Neuronal stem cell (in vitro differentiated cells): ENCODE measurements at regions not wholly inside any gene's neighbourhood (a gene's known extent, or its start where the extent isn't known, plus 50 kb on each side); places are given as distances from the start of the nearest gene placed in this dataset.
"Not testable (repeated sequence)": the region's sequence is repeated elsewhere in the genome, so short reads cannot be mapped to it uniquely, and the experiment has no call there.

Source experiments
- DNase-seq: peaks from one replicate; pipeline ENCODE4 v3.0.0-alpha.2; 2013; ENCODE audit warnings: low spot score
- H2AFZ ChIP-seq: one replicate; pipeline ENCODE4 v1.6.1; 2013; ENCODE audit warnings: mild to moderate bottlenecking, low read length, inconsistent platforms
- H2AK5ac ChIP-seq: 2 replicates; pipeline ENCODE4 v1.6.1; 2013; ENCODE audit warnings: low read depth, mild to moderate bottlenecking, inconsistent platforms, low read length, moderate library complexity, mixed read lengths
- H2BK120ac ChIP-seq: 2 replicates; pipeline ENCODE4 v1.6.1; 2013; ENCODE audit warnings: low read depth, mild to moderate bottlenecking, inconsistent platforms, low read length, moderate library complexity, mixed read lengths
- H2BK12ac ChIP-seq: one replicate; pipeline ENCODE4 v1.6.1; 2013; ENCODE audit warnings: low read length, inconsistent platforms
- H2BK15ac ChIP-seq: 2 replicates; pipeline ENCODE4 v1.6.1; 2013; ENCODE audit warnings: mild to moderate bottlenecking, low read length, inconsistent platforms, mixed read lengths
- H2BK5ac ChIP-seq: one replicate; pipeline ENCODE4 v1.6.1; 2013; ENCODE audit warnings: inconsistent platforms, mild to moderate bottlenecking, low read length, moderate library complexity
- H3K14ac ChIP-seq: one replicate; pipeline ENCODE4 v1.6.1; 2013; ENCODE audit warnings: low read length, inconsistent platforms
- H3K18ac ChIP-seq: 2 replicates; pipeline ENCODE4 v1.6.1; 2013; ENCODE audit warnings: low read length, inconsistent platforms
- H3K23ac ChIP-seq: 2 replicates; pipeline ENCODE4 v1.6.1; 2013; ENCODE audit warnings: low read depth, mild to moderate bottlenecking, mixed read lengths, low read length, inconsistent platforms; ENCODE audit not compliant: poor library complexity
- H3K27ac ChIP-seq: replicated peaks from 3 replicates; pipeline ENCODE4 v1.5.1; 2013; ENCODE audit warnings: low read length, inconsistent platforms
- H3K27me3 ChIP-seq, 3 experiments: 2 replicates each; pipeline ENCODE4 v1.6.1; 2013; ENCODE audit warnings: low read length in 3 of 3, mild to moderate bottlenecking in 2 of 3, inconsistent platforms in 1 of 3, low read depth in 1 of 3, mixed read lengths in 1 of 3, moderate library complexity in 1 of 3; ENCODE audit not compliant: control insufficient read depth in 3 of 3, insufficient read depth in 3 of 3
- H3K36me3 ChIP-seq, 2 donors: replicated peaks in 1 of 2; 2 replicates each; pipeline ENCODE4 v1.6.1; 2013; ENCODE audit warnings: low read length in 2 of 2; ENCODE audit not compliant: control insufficient read depth in 2 of 2, insufficient read depth in 2 of 2
- H3K4ac ChIP-seq: 2 replicates; pipeline ENCODE4 v1.6.1; 2013; ENCODE audit warnings: inconsistent platforms, mild to moderate bottlenecking, low read length, moderate library complexity
- H3K4me1 ChIP-seq, 2 donors: 1 replicate in 1 of 2; 2 replicates in 1 of 2; pipeline ENCODE4 v1.6.1; 2013; ENCODE audit warnings: low read length in 2 of 2, low read depth in 1 of 2; ENCODE audit not compliant: control insufficient read depth in 2 of 2, insufficient read depth in 1 of 2
- H3K4me2 ChIP-seq: one replicate; pipeline ENCODE4 v1.6.1; 2013; ENCODE audit warnings: mild to moderate bottlenecking, low read length, inconsistent platforms; ENCODE audit not compliant: insufficient read depth, poor library complexity, severe bottlenecking
- H3K4me3 ChIP-seq, 2 donors: 2 replicates each; pipeline ENCODE4 v1.5.1; 2013; ENCODE audit warnings: low read length in 2 of 2, mild to moderate bottlenecking in 2 of 2, inconsistent platforms in 1 of 2, moderate library complexity in 1 of 2
- H3K79me1 ChIP-seq: one replicate; pipeline ENCODE4 v1.6.1; 2013; ENCODE audit warnings: low read depth, mild to moderate bottlenecking, inconsistent platforms, low read length, moderate library complexity
- H3K9ac ChIP-seq: one replicate; pipeline ENCODE4 v1.6.1; 2013; ENCODE audit warnings: mild to moderate bottlenecking, low read depth, low read length, inconsistent platforms; ENCODE audit not compliant: poor library complexity
- H3K9me3 ChIP-seq, 2 donors: replicated peaks in 1 of 2; 2 replicates each; pipeline versions ENCODE3 to v1.6.1; 2013; ENCODE audit warnings: low read length in 2 of 2, mild to moderate bottlenecking in 2 of 2, inconsistent platforms in 1 of 2, low read depth in 1 of 2, mixed read lengths in 1 of 2, moderate library complexity in 1 of 2; ENCODE audit not compliant: control insufficient read depth in 2 of 2, insufficient read depth in 1 of 2
- H4K8ac ChIP-seq: one replicate; pipeline ENCODE4 v1.6.1; 2013; ENCODE audit warnings: low read depth, mild to moderate bottlenecking, inconsistent platforms, low read length, moderate library complexity
- H4K91ac ChIP-seq: one replicate; pipeline ENCODE4 v1.6.1; 2013; ENCODE audit warnings: low read length, low read depth, mild to moderate bottlenecking, inconsistent platforms; ENCODE audit not compliant: poor library complexity
- WGBS, 2 donors: extraction: QIAGEN DNeasy Blood & Tissue Kit; methylation state at CpG; one replicate each; pipeline ENCODE4 v1.1.7; 2013; ENCODE audit warnings: missing lambda C conversion rate in 2 of 2, mixed read lengths in 1 of 2; ENCODE audit not compliant: insufficient read length in 2 of 2, insufficient replicate concordance in 1 of 2; ENCODE audit errors: extremely low coverage in 2 of 2; 5-methylcytosine and 5-hydroxymethylcytosine counted together

- Histone ChIP-seq H2BK5ac (no peak overlapping the region), H3K18ac (no peak overlapping the region), H2AFZ (no peak overlapping the region), H3K14ac (no peak overlapping the region), H3K4me3 (peak overlapping the region in 1 of 2 donors; percentile 32), H3K36me3 (no peaks in the 10 kb centered on the region), H4K91ac (no peak overlapping the region), H3K4ac (no peak overlapping the region), H3K4me2 (no peak overlapping the region), H2BK12ac (no peak overlapping the region), H3K4me1 (peaks cover 0 to 4% of the 10 kb centered on the region in 2 donors), H4K8ac (no peak overlapping the region), H3K79me1 (no peaks in the 10 kb centered on the region), H2BK120ac (no peak overlapping the region), H3K23ac (no peak overlapping the region), H3K27ac (no peak overlapping the region), H3K9ac (no peak overlapping the region), H3K9me3 (no peaks in the 10 kb centered on the region), H2AK5ac (no peak overlapping the region), H3K27me3 (peaks cover 0 to 33% (median 0%) of the 10 kb centered on the region in 3 experiments), H2BK15ac (no peak overlapping the region)
- no peak for DNase-seq
- WGBS, 2 donors = no CpG with 5 or more reads among the region's 4 CpGs
Measured at GRCh38 chr18:59079264-59079663, 60.4 kb upstream of the SEC11C start.

- H2BK5ac ChIP-seq, H3K4me3 ChIP-seq, H2BK120ac ChIP-seq, H3K36me3 ChIP-seq, H2BK15ac ChIP-seq, H3K14ac ChIP-seq, H3K23ac ChIP-seq, H3K9ac ChIP-seq, H3K4ac ChIP-seq, H4K91ac ChIP-seq, H2BK12ac ChIP-seq, H3K18ac ChIP-seq, H3K9me3 ChIP-seq, H3K79me1 ChIP-seq, H2AK5ac ChIP-seq, DNase-seq, H2AFZ ChIP-seq, H3K4me1 ChIP-seq, H4K8ac ChIP-seq, H3K4me2 ChIP-seq, H3K27ac ChIP-seq: not testable (repeated sequence)
- WGBS, 2 donors = no CpG with 5 or more reads among the region's 7 CpGs
- H3K27me3 ChIP-seq = peaks cover 0 to 38% (median 0%) of the 10 kb centered on the region in 3 experiments
Measured at GRCh38 chr18:59079687-59080501, 59.8 kb upstream of the SEC11C start.

- peaks cover 0 to 52% (median 0%) of the 10 kb centered on the region in 3 experiments for H3K27me3 ChIP-seq
- no CpG with 5 or more reads among the region's 10 CpGs for WGBS, 2 donors
- H3K18ac ChIP-seq = no peak overlapping the region
Measured at GRCh38 chr18:59083136-59083818, 56.4 kb upstream of the SEC11C start.

GRCh38 chr18:59085126-59085794 lies 54.4 kb upstream of the SEC11C start:
- Histone ChIP-seq H4K8ac (no peak overlapping the region), H3K27ac (no peak overlapping the region), H3K4ac (no peak overlapping the region), H2BK15ac (no peak overlapping the region), H3K4me3 (no peak overlapping the region), H2BK5ac (no peak overlapping the region), H3K14ac (peak overlapping the region; percentile 33), H2AFZ (no peak overlapping the region), H3K9me3 (no peaks in the 10 kb centered on the region), H2BK12ac (no peak overlapping the region), H3K27me3 (peaks cover 0 to 46% (median 0%) of the 10 kb centered on the region in 3 experiments), H3K9ac (no peak overlapping the region), H3K4me1 (peaks cover 0 to 1% of the 10 kb centered on the region in 2 donors), H3K36me3 (no peaks in the 10 kb centered on the region), H3K23ac (no peak overlapping the region), H2BK120ac (no peak overlapping the region), H3K79me1 (no peaks in the 10 kb centered on the region), H3K18ac (no peak overlapping the region), H4K91ac (no peak overlapping the region), H3K4me2 (no peak overlapping the region), H2AK5ac (peak overlapping the region; percentile 73)
- DNase-seq = no peak
- WGBS, 2 donors = no CpG with 5 or more reads among the region's 3 CpGs

More at GRCh38 chr18:59083136-59083818, 56.4 kb upstream of the SEC11C start:
- Histone ChIP-seq H2BK120ac (no peak overlapping the region), H4K91ac (no peak overlapping the region), H2BK12ac (no peak overlapping the region), H3K27ac (no peak overlapping the region), H3K36me3 (no peaks in the 10 kb centered on the region), H3K4me1 (peaks cover 0 to 3% of the 10 kb centered on the region in 2 donors), H3K79me1 (no peaks in the 10 kb centered on the region), H2AK5ac (no peak overlapping the region), H4K8ac (no peak overlapping the region), H3K23ac (no peak overlapping the region), H3K4ac (no peak overlapping the region), H3K4me2 (no peak overlapping the region), H3K9me3 (no peaks in the 10 kb centered on the region), H2BK5ac (no peak overlapping the region), H2AFZ (no peak overlapping the region), H2BK15ac (no peak overlapping the region), H3K4me3 (no peak overlapping the region), H3K9ac (no peak overlapping the region), H3K14ac (no peak overlapping the region)
- no peak for DNase-seq
